ENCODE measurements at regions not wholly inside any gene's neighbourhood (a gene's known extent, or its start where the extent isn't known, plus 50 kb on each side); places are given as distances from the start of the nearest gene placed in this dataset.

DNA sequence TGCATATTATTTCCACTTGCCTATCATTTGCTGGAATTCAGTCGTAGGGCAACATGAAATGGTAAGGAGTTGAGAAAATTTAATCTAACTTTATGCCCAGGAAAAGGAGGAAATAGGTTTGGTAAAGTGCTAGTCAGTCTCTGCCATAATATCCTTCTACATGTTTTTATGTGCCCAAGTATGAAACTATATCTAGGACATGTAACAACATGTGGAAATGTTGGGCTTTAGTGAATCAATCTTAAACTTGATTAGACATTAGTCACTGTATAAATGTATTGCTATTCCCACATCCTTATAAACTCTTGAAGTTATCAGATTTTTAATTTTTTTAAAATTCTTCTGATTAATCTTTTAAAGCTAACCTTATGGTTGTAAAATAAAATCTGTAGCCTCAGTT lies 204.7 kb upstream of the ZRANB2 start:
- no peaks in the 10 kb centered on the region for H3K27me3 ChIP-seq
- peaks cover 0 to 10% (median 3%) of the 10 kb centered on the region in 4 donors for H3K9me3 ChIP-seq
- TF ChIP-seq, protein P1, sequence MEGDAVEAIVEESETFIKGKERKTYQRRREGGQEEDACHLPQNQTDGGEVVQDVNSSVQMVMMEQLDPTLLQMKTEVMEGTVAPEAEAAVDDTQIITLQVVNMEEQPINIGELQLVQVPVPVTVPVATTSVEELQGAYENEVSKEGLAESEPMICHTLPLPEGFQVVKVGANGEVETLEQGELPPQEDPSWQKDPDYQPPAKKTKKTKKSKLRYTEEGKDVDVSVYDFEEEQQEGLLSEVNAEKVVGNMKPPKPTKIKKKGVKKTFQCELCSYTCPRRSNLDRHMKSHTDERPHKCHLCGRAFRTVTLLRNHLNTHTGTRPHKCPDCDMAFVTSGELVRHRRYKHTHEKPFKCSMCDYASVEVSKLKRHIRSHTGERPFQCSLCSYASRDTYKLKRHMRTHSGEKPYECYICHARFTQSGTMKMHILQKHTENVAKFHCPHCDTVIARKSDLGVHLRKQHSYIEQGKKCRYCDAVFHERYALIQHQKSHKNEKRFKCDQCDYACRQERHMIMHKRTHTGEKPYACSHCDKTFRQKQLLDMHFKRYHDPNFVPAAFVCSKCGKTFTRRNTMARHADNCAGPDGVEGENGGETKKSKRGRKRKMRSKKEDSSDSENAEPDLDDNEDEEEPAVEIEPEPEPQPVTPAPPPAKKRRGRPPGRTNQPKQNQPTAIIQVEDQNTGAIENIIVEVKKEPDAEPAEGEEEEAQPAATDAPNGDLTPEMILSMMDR (IDR thresholded peaks at IDR 0.05), result no peak
- no peak for TF ChIP-seq EP300 (IDR thresholded peaks at IDR 0.05)
- TF ChIP-seq POLR2A (IDR thresholded peaks at IDR 0.05), result no peak
- no peaks in the 10 kb centered on the region for H3K36me3 ChIP-seq
- H3K27ac ChIP-seq, result no peak overlapping the region
- no peak for DNase-seq (ENCODE audit: low spot score in 2 of 2)
- 85 to 93% methylated on average over 1 of the region's 1 CpG for WGBS, 2 donors
- H3K4me1 ChIP-seq, result no peaks in the 10 kb centered on the region
- H3K4me3 ChIP-seq, result no peak overlapping the region

DNA sequence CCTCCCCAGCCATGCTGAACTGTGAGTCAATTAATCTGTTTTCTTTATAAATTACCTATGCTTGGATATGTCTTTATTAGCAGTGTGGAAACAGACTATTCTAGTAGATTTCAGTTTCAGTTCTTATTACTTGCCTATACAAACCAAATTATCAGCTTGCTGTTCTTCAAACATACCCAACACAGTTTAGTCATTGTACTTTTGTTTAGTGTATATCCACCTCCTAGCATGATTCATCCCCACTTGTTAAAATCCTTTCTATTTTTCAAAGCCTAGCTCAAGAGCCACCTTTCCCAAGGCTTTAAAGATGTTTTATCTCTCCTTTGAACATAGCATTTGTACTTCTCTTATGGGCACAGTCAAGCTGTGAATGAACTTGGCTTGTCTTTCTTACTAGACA lies 195.6 kb upstream of the ZRANB2 start:
- Histone ChIP-seq H3K27me3 (no peaks in the 10 kb centered on the region), H3K9me3 (no peaks in the 10 kb centered on the region), H3K4me1 (no peaks in the 10 kb centered on the region), H3K4me3 (no peak overlapping the region), H3K27ac (no peak overlapping the region), H3K36me3 (no peaks in the 10 kb centered on the region)
- no peak for DNase-seq (ENCODE audit: low spot score in 2 of 2)
- no peak for TF ChIP-seq POLR2A (IDR thresholded peaks at IDR 0.05)
- TF ChIP-seq, protein P1 (IDR thresholded peaks at IDR 0.05), result no peak
- no peak for TF ChIP-seq EP300 (IDR thresholded peaks at IDR 0.05)

DNA sequence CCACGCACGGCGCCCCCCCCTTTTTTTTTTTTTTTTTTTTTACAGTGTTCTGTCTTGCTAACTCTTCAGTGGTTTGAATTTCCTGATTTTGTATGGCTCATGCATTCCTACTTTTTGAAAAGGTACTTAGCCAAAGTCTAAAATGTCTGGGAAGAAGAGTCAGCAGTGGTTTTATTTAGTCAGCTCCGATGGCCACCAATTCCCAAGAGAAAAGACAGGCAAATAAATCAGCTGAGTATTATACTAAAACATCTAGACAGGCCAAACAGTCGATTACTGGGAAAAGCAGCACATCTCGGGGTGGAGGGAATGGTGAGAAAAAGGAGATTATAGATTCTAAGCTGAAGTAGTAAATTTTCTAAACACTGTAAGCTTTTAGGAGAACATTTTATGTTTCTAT lies 192.5 kb upstream of the ZRANB2 start:
- Histone ChIP-seq H3K4me3 (no peak overlapping the region), H3K9me3 (no peaks in the 10 kb centered on the region), H3K27ac (no peak overlapping the region), H3K4me1 (no peaks in the 10 kb centered on the region), H3K36me3 (no peaks in the 10 kb centered on the region), H3K27me3 (no peaks in the 10 kb centered on the region)
- TF ChIP-seq POLR2A (IDR thresholded peaks at IDR 0.05), result no peak
- TF ChIP-seq EP300 (IDR thresholded peaks at IDR 0.05), result no peak
- TF ChIP-seq, protein P1 (IDR thresholded peaks at IDR 0.05), result no peak
- WGBS, 2 donors, result 48 to 58% methylated on average over 5 to 6 of the region's 6 CpGs
- no peak for DNase-seq (ENCODE audit: low spot score in 2 of 2)

DNA sequence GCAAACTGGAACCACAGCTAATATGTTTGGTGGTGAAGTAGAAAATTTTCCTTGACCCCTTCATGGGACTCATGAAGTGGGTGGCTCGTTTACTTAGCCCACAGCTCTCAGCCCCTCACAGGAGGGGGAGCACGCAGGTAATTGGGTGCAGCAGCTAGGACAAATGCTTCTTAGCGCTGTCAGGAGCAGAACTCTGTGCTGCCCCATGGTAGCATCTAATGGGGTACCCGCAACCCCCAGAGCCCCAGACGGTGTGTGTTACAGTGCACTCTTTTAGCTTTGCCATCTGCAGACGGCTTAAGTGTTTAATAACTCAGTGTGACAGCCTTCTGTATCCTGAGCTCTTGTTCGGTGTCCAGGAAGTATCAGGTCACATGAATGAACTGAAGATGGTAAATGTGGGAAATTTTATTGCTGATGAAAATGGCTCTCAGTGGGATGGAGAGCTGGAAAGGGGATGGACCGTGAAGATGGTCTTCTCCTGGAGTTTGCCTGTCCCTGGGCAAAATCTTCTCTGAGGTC lies 189.6 kb upstream of the ZRANB2 start:
- TF ChIP-seq POLR2A (IDR thresholded peaks at IDR 0.05) (no peak), EP300 (IDR thresholded peaks at IDR 0.05) (no peak)
- TF ChIP-seq, protein P1 (IDR thresholded peaks at IDR 0.05), result no peak
- H3K4me3 ChIP-seq, result no peak overlapping the region
- H3K27me3 ChIP-seq, result no peaks in the 10 kb centered on the region
- no peaks in the 10 kb centered on the region for H3K4me1 ChIP-seq
- H3K36me3 ChIP-seq, result no peaks in the 10 kb centered on the region
- no peak for DNase-seq (ENCODE audit: low spot score in 2 of 2)
- 68 to 73% methylated on average over 8 of the region's 8 CpGs for WGBS, 2 donors
- no peaks in the 10 kb centered on the region for H3K9me3 ChIP-seq
- no peak overlapping the region for H3K27ac ChIP-seq

DNA sequence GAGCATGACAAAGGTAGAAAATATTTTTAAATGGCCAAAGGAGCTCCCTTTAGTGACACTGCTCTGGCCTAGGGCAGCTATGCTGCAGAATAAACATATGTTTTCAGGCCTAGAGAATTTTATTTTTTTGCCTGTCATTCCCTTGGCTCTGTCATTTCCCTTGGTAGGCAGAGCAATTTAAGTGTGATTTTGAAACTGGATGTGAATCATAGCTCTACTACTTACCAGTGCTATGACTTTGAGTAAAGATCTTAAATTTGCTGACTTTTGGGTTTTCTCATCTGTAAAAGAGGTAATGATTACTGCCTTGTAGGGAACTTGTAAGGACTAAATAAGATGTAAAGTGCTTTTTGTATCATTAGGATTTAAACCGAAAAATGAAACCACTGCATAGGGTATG lies 189.0 kb upstream of the ZRANB2 start:
- no peak overlapping the region for H3K4me3 ChIP-seq
- H3K9me3 ChIP-seq, result no peaks in the 10 kb centered on the region
- no peaks in the 10 kb centered on the region for H3K4me1 ChIP-seq
- WGBS, 2 donors, result 92 to 94% methylated on average over 1 of the region's 1 CpG
- no peaks in the 10 kb centered on the region for H3K27me3 ChIP-seq
- no peaks in the 10 kb centered on the region for H3K36me3 ChIP-seq
- TF ChIP-seq EP300 (IDR thresholded peaks at IDR 0.05) (no peak), POLR2A (IDR thresholded peaks at IDR 0.05) (no peak)
- TF ChIP-seq, protein P1 (IDR thresholded peaks at IDR 0.05), result no peak
- no peak overlapping the region for H3K27ac ChIP-seq
- DNase-seq (ENCODE audit: low spot score in 2 of 2), result no peak
